ENCODE measurements at regions not wholly inside any gene's neighbourhood (a gene's known extent, or its start where the extent isn't known, plus 50 kb on each side); places are given as distances from the start of the nearest gene placed in this dataset.

DNA sequence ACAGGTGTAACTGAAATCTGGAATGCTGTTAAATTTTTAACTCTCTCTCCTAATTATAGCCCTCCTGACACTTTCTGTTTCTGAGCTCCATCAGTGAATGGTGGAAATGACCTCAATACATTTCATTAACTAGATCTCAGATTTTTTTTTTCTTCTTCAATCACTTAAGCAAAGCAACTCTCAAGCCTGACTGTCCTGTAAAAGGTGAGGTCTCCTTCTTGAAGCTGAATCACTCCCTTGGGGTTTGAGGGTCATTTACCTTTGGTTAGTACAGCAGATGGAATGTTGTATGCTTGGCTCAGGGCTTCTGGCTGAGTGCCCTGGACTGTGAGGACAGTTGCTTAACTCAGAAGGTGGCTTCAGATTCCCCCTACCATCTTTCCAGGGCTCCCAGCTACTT is 518.7 kb downstream of the PTPRC start:
- Histone ChIP-seq H3K4me3 (replicated peaks; ENCODE audit: low read depth, low read length) (no peak overlapping the region), H3K27me3 (replicated peaks; ENCODE audit: control insufficient read depth, insufficient read depth, low read length) (no peaks in the 10 kb centered on the region), H3K36me3 (ENCODE audit: control insufficient read depth, insufficient read depth, low read length) (no peaks in the 10 kb centered on the region)
- DNase-seq (ENCODE audit: extremely low read depth, insufficient read length): no peak
- TF ChIP-seq, protein P1, sequence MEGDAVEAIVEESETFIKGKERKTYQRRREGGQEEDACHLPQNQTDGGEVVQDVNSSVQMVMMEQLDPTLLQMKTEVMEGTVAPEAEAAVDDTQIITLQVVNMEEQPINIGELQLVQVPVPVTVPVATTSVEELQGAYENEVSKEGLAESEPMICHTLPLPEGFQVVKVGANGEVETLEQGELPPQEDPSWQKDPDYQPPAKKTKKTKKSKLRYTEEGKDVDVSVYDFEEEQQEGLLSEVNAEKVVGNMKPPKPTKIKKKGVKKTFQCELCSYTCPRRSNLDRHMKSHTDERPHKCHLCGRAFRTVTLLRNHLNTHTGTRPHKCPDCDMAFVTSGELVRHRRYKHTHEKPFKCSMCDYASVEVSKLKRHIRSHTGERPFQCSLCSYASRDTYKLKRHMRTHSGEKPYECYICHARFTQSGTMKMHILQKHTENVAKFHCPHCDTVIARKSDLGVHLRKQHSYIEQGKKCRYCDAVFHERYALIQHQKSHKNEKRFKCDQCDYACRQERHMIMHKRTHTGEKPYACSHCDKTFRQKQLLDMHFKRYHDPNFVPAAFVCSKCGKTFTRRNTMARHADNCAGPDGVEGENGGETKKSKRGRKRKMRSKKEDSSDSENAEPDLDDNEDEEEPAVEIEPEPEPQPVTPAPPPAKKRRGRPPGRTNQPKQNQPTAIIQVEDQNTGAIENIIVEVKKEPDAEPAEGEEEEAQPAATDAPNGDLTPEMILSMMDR (IDR thresholded peaks at IDR 0.05; ENCODE audit: insufficient read depth, low read length, poor library complexity, severe bottlenecking): no peak

DNA sequence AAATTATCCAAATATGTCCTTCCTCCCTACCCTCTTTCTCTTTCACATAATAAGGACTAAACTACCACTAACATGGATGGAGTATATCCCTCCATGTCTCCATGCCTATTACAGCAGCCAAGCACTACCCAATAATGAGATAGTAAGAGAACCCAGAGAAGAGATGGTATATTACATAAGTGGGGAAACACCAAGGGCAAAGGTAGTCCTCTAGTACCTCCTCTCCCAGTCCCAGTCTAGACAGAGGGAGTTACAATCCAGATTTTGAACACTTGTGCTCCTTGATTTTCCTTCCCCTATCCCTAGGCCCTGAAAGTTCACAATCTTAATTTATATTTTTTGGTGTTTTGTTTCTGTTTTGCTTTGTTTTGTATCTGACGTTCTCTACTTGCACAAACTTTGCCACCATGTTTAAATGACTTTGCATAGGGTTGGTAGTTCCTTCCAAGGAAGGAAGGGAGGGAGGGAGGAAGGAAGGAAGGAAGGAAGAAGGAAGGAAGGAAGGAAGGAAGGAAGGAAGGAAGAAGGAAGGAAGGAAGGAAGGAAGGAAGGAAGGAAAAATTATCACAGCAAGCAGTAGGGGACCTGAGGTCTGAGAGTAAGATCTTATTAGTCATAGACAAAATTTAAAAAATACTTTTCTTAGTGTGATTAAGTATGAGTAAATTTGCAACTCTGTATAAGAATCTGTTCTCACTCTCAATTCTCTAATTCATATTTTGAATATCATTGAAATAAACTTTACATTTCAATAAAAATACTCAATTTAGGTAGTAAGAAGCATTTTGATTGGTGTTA is 521.9 kb downstream of the PTPRC start:
- no peaks in the 10 kb centered on the region for H3K36me3 ChIP-seq (ENCODE audit: control insufficient read depth, insufficient read depth, low read length)
- H3K27me3 ChIP-seq (replicated peaks; ENCODE audit: control insufficient read depth, insufficient read depth, low read length): no peaks in the 10 kb centered on the region
- no peak for DNase-seq (ENCODE audit: extremely low read depth, insufficient read length)
- TF ChIP-seq, protein P1 (IDR thresholded peaks at IDR 0.05; ENCODE audit: insufficient read depth, low read length, poor library complexity, severe bottlenecking): no peak
- no peak overlapping the region for H3K4me3 ChIP-seq (replicated peaks; ENCODE audit: low read depth, low read length)

DNA sequence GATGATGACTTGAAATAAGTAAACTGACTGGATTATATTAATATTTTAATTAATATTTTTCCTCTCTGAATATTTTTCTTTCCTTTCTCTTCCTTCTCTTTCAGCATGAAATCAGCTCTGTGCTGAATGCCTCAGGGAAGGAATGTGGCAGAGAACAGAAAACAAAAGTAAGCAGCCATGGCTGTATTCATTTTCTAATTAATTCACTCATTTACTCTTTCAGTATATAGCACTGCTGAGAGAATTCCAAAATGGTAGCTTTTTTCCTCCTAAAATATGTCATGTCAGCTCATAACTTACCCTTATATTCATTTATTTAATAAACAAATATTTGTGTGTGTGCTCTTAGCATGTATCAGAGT is 522.5 kb downstream of the PTPRC start:
- TF ChIP-seq, protein P1 (IDR thresholded peaks at IDR 0.05; ENCODE audit: insufficient read depth, low read length, poor library complexity, severe bottlenecking): no peak
- Histone ChIP-seq H3K4me3 (replicated peaks; ENCODE audit: low read depth, low read length) (no peak overlapping the region), H3K36me3 (ENCODE audit: control insufficient read depth, insufficient read depth, low read length) (no peaks in the 10 kb centered on the region)

DNA sequence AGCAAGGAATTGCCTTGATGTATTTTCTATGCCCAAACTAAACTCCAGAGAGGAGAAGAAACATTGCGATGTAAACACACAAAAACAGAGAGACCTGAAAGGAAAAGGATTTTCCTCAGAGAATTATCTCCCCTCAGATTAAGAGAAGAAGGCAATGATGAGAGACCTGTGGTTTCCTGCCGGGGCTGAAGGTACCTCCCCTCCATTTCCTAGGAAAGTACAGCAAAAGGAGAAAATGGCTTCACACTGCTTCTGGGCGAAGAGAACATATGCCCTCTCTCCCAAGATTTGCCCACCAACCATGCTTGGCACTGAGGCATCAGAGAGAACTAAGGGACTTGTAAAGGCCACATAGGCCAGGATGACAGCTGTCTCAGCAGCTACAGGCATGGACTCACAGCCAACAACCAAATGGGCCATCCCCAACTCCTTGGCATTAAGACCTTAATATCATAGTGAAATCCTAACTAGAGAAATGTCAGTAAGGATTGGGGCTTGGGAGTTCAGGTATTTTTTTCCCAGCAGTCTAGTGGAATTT is 523.0 kb downstream of the PTPRC start:
- Histone ChIP-seq H3K36me3 (ENCODE audit: control insufficient read depth, insufficient read depth, low read length) (no peaks in the 10 kb centered on the region), H3K27me3 (replicated peaks; ENCODE audit: control insufficient read depth, insufficient read depth, low read length) (no peaks in the 10 kb centered on the region), H3K4me3 (replicated peaks; ENCODE audit: low read depth, low read length) (no peak overlapping the region)
- TF ChIP-seq, protein P1 (IDR thresholded peaks at IDR 0.05; ENCODE audit: insufficient read depth, low read length, poor library complexity, severe bottlenecking): no peak
- DNase-seq (ENCODE audit: extremely low read depth, insufficient read length): no peak

More for the DNA sequence above, 522.5 kb downstream of the PTPRC start:
- no peak for DNase-seq (ENCODE audit: extremely low read depth, insufficient read length)
- H3K27me3 ChIP-seq (replicated peaks; ENCODE audit: control insufficient read depth, insufficient read depth, low read length): no peaks in the 10 kb centered on the region

DNA sequence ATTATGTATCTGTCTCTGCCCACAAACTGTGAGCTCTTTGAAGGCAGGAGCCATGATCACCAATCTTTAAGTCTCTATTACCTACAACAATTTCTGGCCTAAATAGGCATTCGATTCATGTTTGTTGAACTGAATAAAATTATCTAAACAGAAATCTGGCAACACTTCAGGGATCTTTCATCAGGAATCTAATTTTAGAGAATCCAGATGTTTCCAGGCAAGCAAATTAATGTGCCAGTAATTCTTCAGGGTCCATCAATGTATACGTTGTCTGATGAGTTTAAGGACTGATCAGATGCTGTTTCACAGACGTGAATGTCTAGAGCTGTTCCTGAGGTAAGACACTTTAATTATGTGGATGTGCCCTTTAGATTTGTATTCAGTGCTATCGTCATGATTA is 524.4 kb downstream of the PTPRC start:
- Histone ChIP-seq H3K4me3 (replicated peaks; ENCODE audit: low read depth, low read length) (no peak overlapping the region), H3K36me3 (ENCODE audit: control insufficient read depth, insufficient read depth, low read length) (no peaks in the 10 kb centered on the region)

More for the DNA sequence above, 524.4 kb downstream of the PTPRC start:
- no peaks in the 10 kb centered on the region for H3K27me3 ChIP-seq (replicated peaks; ENCODE audit: control insufficient read depth, insufficient read depth, low read length)
- TF ChIP-seq, protein P1 (IDR thresholded peaks at IDR 0.05; ENCODE audit: insufficient read depth, low read length, poor library complexity, severe bottlenecking): no peak
- no peak for DNase-seq (ENCODE audit: extremely low read depth, insufficient read length)

All from GM06990 (cell line).